ENCODE measurements at regions not wholly inside any gene's neighbourhood (a gene's known extent, or its start where the extent isn't known, plus 50 kb on each side); places are given as distances from the start of the nearest gene placed in this dataset.
A peak's percentile ranks its signal among the peaks of the same experiment; 100 is the strongest.

- TF ChIP-seq POLR2AphosphoS5 (IDR thresholded peaks at IDR 0.05; ENCODE audit: low read depth, low read length), result no peak
- no peak for TF ChIP-seq POLR2A (IDR thresholded peaks at IDR 0.05; ENCODE audit: low read depth, low read length)
- peak; percentile 99 for TF ChIP-seq SPI1 (IDR thresholded peaks at IDR 0.05; ENCODE audit: low read depth, low read length)
- TF ChIP-seq TAF1 (IDR thresholded peaks at IDR 0.05; ENCODE audit: low read depth, low read length), result no peak
- no peak for TF ChIP-seq PAX5 (IDR thresholded peaks at IDR 0.05; ENCODE audit: insufficient read depth, low read length, severe bottlenecking)
These were observed 274.3 kb upstream of the DMRT1 start for GRCh38 chr9:567128-567746.

Data from GM12891 (cell line).